Left lung (tissue), 4 donors: ENCODE measurements at regions not wholly inside any gene's neighbourhood (a gene's known extent, or its start where the extent isn't known, plus 50 kb on each side); places are given as distances from the start of the nearest gene placed in this dataset.
A peak's percentile ranks its signal among the peaks of the same experiment; 100 is the strongest.

Experiments used
- ATAC-seq: fragments of 200-7000 bp; cut with Tn5 transposase; one replicate; pipeline ENCODE4 v1.9.1; 2020; ENCODE audit warnings: moderate library complexity
- DNase-seq, 4 donors: peaks; one replicate each; pipeline ENCODE4 v3.0.0-alpha.2; 2013 to 2020
- H3K27ac ChIP-seq, 2 donors: fragments of 200-600 bp; sonication (generic) in 1 of 2; one replicate each; pipeline versions ENCODE4 v1.5.0 to v1.8.0; 2020 to 2021
- H3K27me3 ChIP-seq, 2 donors: fragments of 200-600 bp; sonication (generic) in 1 of 2; one replicate each; pipeline versions ENCODE4 v1.5.0 to v1.8.0; 2020 to 2021
- H3K36me3 ChIP-seq, 2 donors: fragments of 200-600 bp; sonication (generic) in 1 of 2; one replicate each; pipeline versions ENCODE4 v1.5.0 to v1.8.0; 2020 to 2021
- H3K4me1 ChIP-seq, 2 donors: fragments of 200-600 bp; one replicate each; pipeline ENCODE4 v1.8.0; 2021
- H3K4me3 ChIP-seq, 2 donors: fragments of 200-600 bp; sonication (generic) in 1 of 2; one replicate each; pipeline versions ENCODE4 v1.5.0 to v1.8.0; 2020 to 2021; ENCODE audit warnings: mild to moderate bottlenecking in 1 of 2
- H3K9me3 ChIP-seq, 2 donors: fragments of 200-600 bp; sonication (generic) in 1 of 2; one replicate each; pipeline versions ENCODE4 v1.5.0 to v1.8.0; 2020 to 2021
- CTCF ChIP-seq, 2 donors: fragments of 200-600 bp; sonication (generic) in 1 of 2; IDR thresholded peaks; one replicate each; pipeline versions ENCODE4 v1.5.0 to v1.8.0; 2021; ENCODE audit warnings: antibody characterized with exemption in 2 of 2
- intact Hi-C, 2 donors: fragments of 100-400 bp; cut with DNase I; formaldehyde crosslinking; loops; one replicate each; pipeline versions ENCODE4 v1.11.2 to v1.14.2; 2022
- donor health status: DM: no; HTN: yes; CAD: no.
- donor health status: DM: no; HTN: no; CAD: no.

- Histone ChIP-seq H3K9me3 (no peaks in the 10 kb centered on the region), H3K27ac (no peak overlapping the region), H3K4me1 (no peaks in the 10 kb centered on the region), H3K4me3 (no peak overlapping the region), H3K36me3 (no peaks in the 10 kb centered on the region), H3K27me3 (no peaks in the 10 kb centered on the region)
- intact Hi-C loops: no loop called here
- TF ChIP-seq CTCF (IDR thresholded peaks at IDR 0.05): no peak
- no peak for ATAC-seq
- no peak for DNase-seq
These were observed 580.1 kb downstream of the RAPGEF2 start for GRCh38 chr4:159682996-159683395.

- no peak for TF ChIP-seq CTCF (IDR thresholded peaks at IDR 0.05)
- no peaks in the 10 kb centered on the region for H3K4me1 ChIP-seq
- H3K27ac ChIP-seq: no peak overlapping the region
- intact Hi-C loops: no loop called here
- DNase-seq: no peak
- H3K36me3 ChIP-seq: no peaks in the 10 kb centered on the region
- no peaks in the 10 kb centered on the region for H3K9me3 ChIP-seq
- no peak for ATAC-seq
- H3K4me3 ChIP-seq: no peak overlapping the region
- H3K27me3 ChIP-seq: no peaks in the 10 kb centered on the region
These were observed 581.2 kb downstream of the RAPGEF2 start for GRCh38 chr4:159684061-159684460.

GRCh38 chr4:159685340-159686092 lies 582.6 kb downstream of the RAPGEF2 start:
- Histone ChIP-seq H3K27me3 (no peaks in the 10 kb centered on the region), H3K4me3 (no peak overlapping the region), H3K4me1 (no peaks in the 10 kb centered on the region), H3K36me3 (no peaks in the 10 kb centered on the region), H3K9me3 (peaks cover 0 to 5% of the 10 kb centered on the region in 2 donors), H3K27ac (no peak overlapping the region)
- peak; percentile 38 for ATAC-seq
- TF ChIP-seq CTCF (IDR thresholded peaks at IDR 0.05): no peak
- intact Hi-C loops: no loop called here
- no peak for DNase-seq

- no peak for ATAC-seq
- Histone ChIP-seq H3K9me3 (peaks cover 0 to 22% of the 10 kb centered on the region in 2 donors), H3K4me3 (no peak overlapping the region), H3K36me3 (no peaks in the 10 kb centered on the region), H3K27ac (no peak overlapping the region), H3K27me3 (no peaks in the 10 kb centered on the region), H3K4me1 (no peaks in the 10 kb centered on the region)
- no peak for TF ChIP-seq CTCF (IDR thresholded peaks at IDR 0.05)
- intact Hi-C loops: no loop called here
- no peak for DNase-seq
These were observed 586.6 kb downstream of the RAPGEF2 start for GRCh38 chr4:159689526-159689925.

- no peaks in the 10 kb centered on the region for H3K27me3 ChIP-seq
- ATAC-seq (no peak), DNase-seq (no peak)
- H3K4me3 ChIP-seq: no peak overlapping the region
- H3K9me3 ChIP-seq: peaks cover 2 to 14% of the 10 kb centered on the region in 2 donors
- no peaks in the 10 kb centered on the region for H3K4me1 ChIP-seq
- intact Hi-C loops: no loop called here
- no peak overlapping the region for H3K27ac ChIP-seq
- no peaks in the 10 kb centered on the region for H3K36me3 ChIP-seq
- no peak for TF ChIP-seq CTCF (IDR thresholded peaks at IDR 0.05)
These were observed 594.7 kb downstream of the RAPGEF2 start for GRCh38 chr4:159697322-159698283.
